WTC11 (cell line): ENCODE measurements at regions not wholly inside any gene's neighbourhood (a gene's known extent, or its start where the extent isn't known, plus 50 kb on each side); places are given as distances from the start of the nearest gene placed in this dataset.

Experiments used
- ATAC-seq: fragments of 200-7000 bp; cut with Tn5 transposase; 2 replicates; pipeline ENCODE4 v1.10.0; 2021; ENCODE audit warnings: mild to moderate bottlenecking, moderate library complexity
- CTCF ChIA-PET: fragments of 300-600 bp; sonication (Branson Sonifier 250); formaldehyde crosslinking; loops from one replicate; lab custom pipeline; 2021; ENCODE audit warnings: antibody characterized with exemption; lab: Charles Lee
- POLR2A ChIA-PET: fragments of 350-600 bp; sonication (Branson Sonifier 250); formaldehyde crosslinking; loops from one replicate; lab custom pipeline; 2021; ENCODE audit warnings: antibody characterized with exemption; lab: Charles Lee
- DNase-seq: peaks from one replicate; pipeline ENCODE4 v3.0.0; 2021; ENCODE audit warnings: low spot score
- H3K27ac Mint-ChIP-seq: 2 replicates; pipeline ENCODE4 v1.8.0; 2021; ENCODE audit warnings: mixed read lengths
- H3K27me3 Mint-ChIP-seq: 2 replicates; pipeline ENCODE4 v1.8.0; 2021; ENCODE audit warnings: low read depth, mild to moderate bottlenecking, moderate library complexity, mixed read lengths
- H3K36me3 Mint-ChIP-seq: 2 replicates; pipeline ENCODE4 v1.8.0; 2021; ENCODE audit warnings: mixed read lengths
- H3K4me1 Mint-ChIP-seq: 2 replicates; pipeline ENCODE4 v1.8.0; 2022; ENCODE audit warnings: mixed read lengths
- H3K4me3 Mint-ChIP-seq: 2 replicates; pipeline ENCODE4 v1.8.0; 2021; ENCODE audit warnings: mild to moderate bottlenecking, moderate library complexity, mixed read lengths
- H3K9me3 Mint-ChIP-seq: 2 replicates; pipeline ENCODE4 v1.8.0; 2021; ENCODE audit warnings: mixed read lengths
- AFF4 ChIP-seq: sonication (generic); formaldehyde crosslinking; IDR thresholded peaks from 2 replicates; pipeline ENCODE4 v1.8.1; 2023; ENCODE audit warnings: mild to moderate bottlenecking, missing genetic modification reagents, borderline replicate concordance
- ATF2 ChIP-seq: sonication (generic); formaldehyde crosslinking; IDR thresholded peaks from 2 replicates; pipeline ENCODE4 v1.8.1; 2022; ENCODE audit warnings: low read depth, missing genetic modification reagents, borderline replicate concordance
- ATF6 ChIP-seq: sonication (generic); formaldehyde crosslinking; IDR thresholded peaks from 2 replicates; pipeline ENCODE4 v1.8.1; 2023; ENCODE audit warnings: mild to moderate bottlenecking, missing genetic modification reagents
- GRHL2 ChIP-seq: fragments of 250-450 bp; sonication (Bioruptor Pico); IDR thresholded peaks from 2 replicates; pipeline ENCODE4 v1.8.0; 2022; ENCODE audit warnings: mild to moderate bottlenecking, moderate library complexity; ENCODE audit not compliant: insufficient replicate concordance, severe bottlenecking
- HMGA2 ChIP-seq: fragments of 250-450 bp; sonication (Bioruptor Pico); IDR thresholded peaks from 2 replicates; pipeline ENCODE4 v1.4.0; 2021; ENCODE audit warnings: mild to moderate bottlenecking, moderate library complexity
- PRDM15 ChIP-seq: sonication (generic); formaldehyde crosslinking; IDR thresholded peaks from 2 replicates; pipeline ENCODE4 v1.8.0; 2022; ENCODE audit warnings: missing genetic modification reagents
- SP1 ChIP-seq: sonication (generic); formaldehyde crosslinking; conservative IDR thresholded peaks from 2 replicates; pipeline ENCODE4 v1.8.1; 2022; ENCODE audit warnings: missing genetic modification reagents
- TCF7 ChIP-seq: sonication (generic); formaldehyde crosslinking; IDR thresholded peaks from 2 replicates; pipeline ENCODE4 v1.8.0; 2022; ENCODE audit warnings: mild to moderate bottlenecking, low read depth, missing genetic modification reagents, moderate library complexity
- ZBTB21 ChIP-seq: sonication (generic); formaldehyde crosslinking; IDR thresholded peaks from 2 replicates; pipeline ENCODE4 v1.8.1; 2023; ENCODE audit warnings: mild to moderate bottlenecking, missing genetic modification reagents, borderline replicate concordance
- ZNF396 ChIP-seq: fragments of 250-450 bp; sonication (Bioruptor Pico); IDR thresholded peaks from 2 replicates; pipeline ENCODE4 v1.8.0; 2021; ENCODE audit warnings: mild to moderate bottlenecking, moderate library complexity, borderline replicate concordance
- TF ChIP-seq, protein P1 (sequence below): sonication (generic); formaldehyde crosslinking; IDR thresholded peaks from 2 replicates; pipeline ENCODE4 v1.8.1; 2022; ENCODE audit warnings: low read depth, mild to moderate bottlenecking, moderate library complexity, missing genetic modification reagents, borderline replicate concordance

GRCh38 chr7:159321278-159321677 is 176.6 kb upstream of the VIPR2 start (continued):
- TF ChIP-seq, protein P1, sequence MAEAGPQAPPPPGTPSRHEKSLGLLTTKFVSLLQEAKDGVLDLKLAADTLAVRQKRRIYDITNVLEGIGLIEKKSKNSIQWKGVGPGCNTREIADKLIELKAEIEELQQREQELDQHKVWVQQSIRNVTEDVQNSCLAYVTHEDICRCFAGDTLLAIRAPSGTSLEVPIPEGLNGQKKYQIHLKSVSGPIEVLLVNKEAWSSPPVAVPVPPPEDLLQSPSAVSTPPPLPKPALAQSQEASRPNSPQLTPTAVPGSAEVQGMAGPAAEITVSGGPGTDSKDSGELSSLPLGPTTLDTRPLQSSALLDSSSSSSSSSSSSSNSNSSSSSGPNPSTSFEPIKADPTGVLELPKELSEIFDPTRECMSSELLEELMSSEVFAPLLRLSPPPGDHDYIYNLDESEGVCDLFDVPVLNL (CRISPR knock-in tag), result no peak
- TF ChIP-seq ZBTB21, result no peak
- no peak for TF ChIP-seq ATF2 (CRISPR knock-in tag)
- TF ChIP-seq SP1, result no peak
- TF ChIP-seq, all 79 proteins: peak for 0

GRCh38 chr7:159318682-159319351 is 174.2 kb upstream of the VIPR2 start:
- TF ChIP-seq TCF7 (CRISPR knock-in tag), result no peak
- no peak for TF ChIP-seq AFF4 (CRISPR knock-in tag)
- no peak for TF ChIP-seq ATF6 (CRISPR knock-in tag)
- no peak for TF ChIP-seq ZNF396 (CRISPR knock-in tag)
- TF ChIP-seq HMGA2 (CRISPR knock-in tag), result no peak
- no peak for TF ChIP-seq GRHL2 (CRISPR knock-in tag)
- TF ChIP-seq PRDM15 (CRISPR knock-in tag), result no peak
- H3K36me3 Mint-ChIP-seq, result peaks cover 46% of the 10 kb centered on the region
- ChIA-PET POLR2A (no interaction called here), CTCF (no interaction called here)
- DNase-seq (no peak), ATAC-seq (no peak)
- no peaks in the 10 kb centered on the region for H3K4me1 Mint-ChIP-seq
- H3K27ac Mint-ChIP-seq, result no peak overlapping the region
- H3K9me3 Mint-ChIP-seq, result peaks cover 78% of the 10 kb centered on the region
- H3K27me3 Mint-ChIP-seq, result peaks cover 9% of the 10 kb centered on the region
- H3K4me3 Mint-ChIP-seq, result no peak overlapping the region
